ENCODE measurements at regions not wholly inside any gene's neighbourhood (a gene's known extent, or its start where the extent isn't known, plus 50 kb on each side); places are given as distances from the start of the nearest gene placed in this dataset.
"Not testable (repeated sequence)": the region's sequence is repeated elsewhere in the genome, so short reads cannot be mapped to it uniquely, and the experiment has no call there.

DNA sequence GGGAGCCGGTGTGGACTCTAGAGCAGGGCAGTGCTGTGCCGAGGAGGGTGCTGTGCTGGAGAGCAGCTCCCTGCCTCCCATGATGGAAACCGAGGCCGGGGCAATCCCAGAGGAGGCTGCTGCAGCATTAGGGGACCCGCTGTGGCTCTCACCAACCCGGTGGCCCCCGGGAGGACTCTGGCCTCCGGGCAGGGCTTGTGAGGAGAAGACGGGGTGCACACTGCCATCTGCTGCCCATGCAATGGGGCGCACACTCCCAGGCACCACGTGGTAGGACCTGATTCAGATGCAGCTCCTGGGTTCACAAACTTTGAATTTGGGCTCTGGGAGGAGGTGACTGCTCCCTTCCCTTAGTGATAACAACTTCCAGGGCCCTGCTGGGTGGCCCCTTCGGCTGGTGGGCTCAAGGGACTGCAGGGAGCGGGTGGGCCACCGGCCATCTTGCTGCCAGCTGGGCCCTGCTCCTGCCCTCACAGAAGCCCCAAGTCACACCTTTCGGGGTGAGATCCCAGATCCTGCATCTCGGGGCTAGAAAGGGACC, 93.8 kb upstream of the FGF3 start:
- peaks cover 9% of the 10 kb centered on the region for H3K9me3 ChIP-seq (ENCODE audit: control insufficient read depth, low read depth, low read length)
- no CpG with 5 or more reads among the region's 16 CpGs for WGBS (ENCODE audit: insufficient coverage, low lambda C conversion rate)
- peaks cover 17% of the 10 kb centered on the region for H3K4me1 ChIP-seq (ENCODE audit: control insufficient read depth, insufficient read depth, low read length)
- no peak overlapping the region for H3K27ac ChIP-seq (ENCODE audit: low read length)
- H3K36me3 ChIP-seq (ENCODE audit: control insufficient read depth, insufficient read depth, low read length) = no peaks in the 10 kb centered on the region
- no peak overlapping the region for H3K4me3 ChIP-seq (ENCODE audit: low read length)
- H3K27me3 ChIP-seq (ENCODE audit: control insufficient read depth, insufficient read depth, low read length) = peaks cover 8% of the 10 kb centered on the region
- peak; percentile 42 to 50 for DNase-seq

GRCh38 chr11:69913591-69914285, 94.5 kb upstream of the FGF3 start:
- H3K4me3 ChIP-seq (ENCODE audit: low read length) = no peak overlapping the region
- DNase-seq = no peak
- WGBS (ENCODE audit: insufficient coverage, low lambda C conversion rate) = no CpG with 5 or more reads among the region's 12 CpGs
- H3K27ac ChIP-seq (ENCODE audit: low read length) = no peak overlapping the region
- no peaks in the 10 kb centered on the region for H3K36me3 ChIP-seq (ENCODE audit: control insufficient read depth, insufficient read depth, low read length)
- peaks cover 9% of the 10 kb centered on the region for H3K9me3 ChIP-seq (ENCODE audit: control insufficient read depth, low read depth, low read length)
- H3K27me3 ChIP-seq (ENCODE audit: control insufficient read depth, insufficient read depth, low read length) = peaks cover 13% of the 10 kb centered on the region
- peaks cover 17% of the 10 kb centered on the region for H3K4me1 ChIP-seq (ENCODE audit: control insufficient read depth, insufficient read depth, low read length)

DNA sequence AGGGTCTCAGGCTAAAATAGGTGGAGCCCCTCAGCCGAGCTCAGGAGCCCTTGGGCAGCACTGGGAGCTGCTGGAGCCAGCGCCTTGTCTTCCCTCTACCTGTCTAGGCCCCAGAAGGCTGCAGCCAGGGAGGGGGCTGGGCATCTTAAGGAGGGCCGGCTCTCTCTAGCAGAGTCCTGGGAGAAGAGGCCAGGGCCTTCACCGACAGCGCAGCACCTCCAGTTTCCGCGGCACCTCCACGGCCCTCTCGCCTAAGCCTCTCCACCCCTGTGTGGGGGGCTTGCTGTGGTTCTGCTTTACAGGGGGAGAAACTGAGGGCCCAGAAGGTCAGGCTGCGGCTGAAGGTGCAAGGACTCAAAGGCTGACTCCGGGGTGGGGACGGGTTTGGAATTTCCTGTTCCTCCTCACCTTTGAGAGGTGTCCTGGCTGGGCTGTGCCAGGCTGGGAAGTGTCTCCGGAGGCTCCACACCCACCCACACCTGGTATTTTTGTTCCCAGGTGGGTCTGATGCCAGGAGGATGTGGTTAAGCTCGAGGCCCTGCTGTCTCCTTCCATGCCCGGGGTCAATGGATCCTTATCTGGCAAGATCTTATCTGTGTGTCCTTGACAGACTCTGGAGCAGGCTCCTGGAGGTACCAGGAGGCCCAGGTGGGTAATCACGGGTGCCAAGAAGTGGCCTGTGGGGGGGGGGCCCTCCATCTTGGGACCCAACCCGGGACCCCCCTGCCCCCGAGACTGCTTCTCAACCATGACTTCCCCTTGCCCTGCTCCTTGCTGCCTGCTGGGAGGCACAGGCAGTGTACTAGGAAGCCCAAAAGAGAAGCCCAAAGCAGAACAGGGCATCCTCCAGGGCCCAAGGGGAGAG, 95.3 kb upstream of the FGF3 start:
- 40% methylated on average over 1 of the region's 18 CpGs for whole genome bisulfite sequencing (ENCODE audit: insufficient coverage, low lambda C conversion rate)
- Histone ChIP-seq H3K4me1 (ENCODE audit: control insufficient read depth, insufficient read depth, low read length) (peaks cover 20% of the 10 kb centered on the region), H3K36me3 (ENCODE audit: control insufficient read depth, insufficient read depth, low read length) (no peaks in the 10 kb centered on the region), H3K27ac (ENCODE audit: low read length) (no peak overlapping the region), H3K27me3 (ENCODE audit: control insufficient read depth, insufficient read depth, low read length) (peaks cover 13% of the 10 kb centered on the region), H3K4me3 (ENCODE audit: low read length) (no peak overlapping the region), H3K9me3 (ENCODE audit: control insufficient read depth, low read depth, low read length) (peaks cover 9% of the 10 kb centered on the region)
- DNase-seq = no peak

- no peak for DNase-seq
- WGBS (ENCODE audit: insufficient coverage, low lambda C conversion rate) = no CpG with 5 or more reads among the region's 6 CpGs
- H3K27me3 ChIP-seq (ENCODE audit: control insufficient read depth, insufficient read depth, low read length) = peaks cover 13% of the 10 kb centered on the region
- peaks cover 20% of the 10 kb centered on the region for H3K4me1 ChIP-seq (ENCODE audit: control insufficient read depth, insufficient read depth, low read length)
- no peak overlapping the region for H3K4me3 ChIP-seq (ENCODE audit: low read length)
- H3K27ac ChIP-seq (ENCODE audit: low read length) = no peak overlapping the region
- H3K36me3 ChIP-seq (ENCODE audit: control insufficient read depth, insufficient read depth, low read length) = no peaks in the 10 kb centered on the region
- H3K9me3 ChIP-seq (ENCODE audit: control insufficient read depth, low read depth, low read length) = peaks cover 9% of the 10 kb centered on the region
Observed at GRCh38 chr11:69915151-69915500, 95.9 kb upstream of the FGF3 start.

GRCh38 chr11:69915501-69916250, 96.5 kb upstream of the FGF3 start:
- H3K9me3 ChIP-seq (ENCODE audit: control insufficient read depth, low read depth, low read length) = peaks cover 9% of the 10 kb centered on the region
- H3K27me3 ChIP-seq (ENCODE audit: control insufficient read depth, insufficient read depth, low read length) = peaks cover 13% of the 10 kb centered on the region
- no peaks in the 10 kb centered on the region for H3K36me3 ChIP-seq (ENCODE audit: control insufficient read depth, insufficient read depth, low read length)
- H3K4me1 ChIP-seq (ENCODE audit: control insufficient read depth, insufficient read depth, low read length) = peaks cover 20% of the 10 kb centered on the region
- no peak overlapping the region for H3K4me3 ChIP-seq (ENCODE audit: low read length)
- H3K27ac ChIP-seq (ENCODE audit: low read length) = peak overlapping the region; percentile 40
- no CpG with 5 or more reads among the region's 18 CpGs for WGBS (ENCODE audit: insufficient coverage, low lambda C conversion rate)
- DNase-seq = peak; percentile 63 to 66

GRCh38 chr11:69916251-69916649, 97.0 kb upstream of the FGF3 start:
- peaks cover 13% of the 10 kb centered on the region for H3K27me3 ChIP-seq (ENCODE audit: control insufficient read depth, insufficient read depth, low read length)
- peak overlapping the region; percentile 40 for H3K27ac ChIP-seq (ENCODE audit: low read length)
- H3K36me3 ChIP-seq (ENCODE audit: control insufficient read depth, insufficient read depth, low read length); DNase-seq; H3K9me3 ChIP-seq (ENCODE audit: control insufficient read depth, low read depth, low read length); H3K4me3 ChIP-seq (ENCODE audit: low read length): not testable (repeated sequence)
- peaks cover 20% of the 10 kb centered on the region for H3K4me1 ChIP-seq (ENCODE audit: control insufficient read depth, insufficient read depth, low read length)
- no CpG with 5 or more reads among the region's 8 CpGs for WGBS (ENCODE audit: insufficient coverage, low lambda C conversion rate)

GRCh38 chr11:69916806-69917387, 97.7 kb upstream of the FGF3 start:
- 75% methylated on average over 1 of the region's 2 CpGs for WGBS (ENCODE audit: insufficient coverage, low lambda C conversion rate)
- H3K36me3 ChIP-seq (ENCODE audit: control insufficient read depth, insufficient read depth, low read length) = no peaks in the 10 kb centered on the region
- DNase-seq = no peak
- H3K4me1 ChIP-seq (ENCODE audit: control insufficient read depth, insufficient read depth, low read length) = peaks cover 20% of the 10 kb centered on the region
- H3K9me3 ChIP-seq (ENCODE audit: control insufficient read depth, low read depth, low read length) = peaks cover 9% of the 10 kb centered on the region
- H3K4me3 ChIP-seq (ENCODE audit: low read length) = no peak overlapping the region
- peaks cover 13% of the 10 kb centered on the region for H3K27me3 ChIP-seq (ENCODE audit: control insufficient read depth, insufficient read depth, low read length)
- no peak overlapping the region for H3K27ac ChIP-seq (ENCODE audit: low read length)

DNA sequence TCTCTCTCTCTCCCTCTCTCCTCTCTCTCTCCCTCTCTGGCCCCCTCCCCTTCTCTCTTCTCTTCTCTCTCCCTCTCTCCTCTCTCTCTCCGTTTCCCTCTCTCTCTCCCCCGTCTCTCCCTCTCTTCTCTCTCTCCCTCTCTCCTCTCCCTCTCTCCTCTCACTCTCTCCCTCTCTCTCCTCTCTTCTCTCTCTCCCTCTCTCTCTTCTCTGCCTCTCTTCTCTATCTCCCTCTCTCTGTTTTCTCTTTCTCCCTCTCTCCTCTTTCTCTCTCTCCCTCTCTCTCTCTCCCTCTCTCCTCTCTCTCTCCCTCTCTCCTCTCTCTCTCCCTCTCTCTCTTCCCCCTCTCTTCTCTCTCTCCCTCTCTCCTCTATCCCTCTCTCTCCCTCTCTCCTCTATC, 98.3 kb upstream of the FGF3 start:
- Histone ChIP-seq H3K36me3 (ENCODE audit: control insufficient read depth, insufficient read depth, low read length) (no peaks in the 10 kb centered on the region), H3K27me3 (ENCODE audit: control insufficient read depth, insufficient read depth, low read length) (peaks cover 13% of the 10 kb centered on the region), H3K9me3 (ENCODE audit: control insufficient read depth, low read depth, low read length) (peaks cover 9% of the 10 kb centered on the region), H3K4me3 (ENCODE audit: low read length) (no peak overlapping the region), H3K4me1 (ENCODE audit: control insufficient read depth, insufficient read depth, low read length) (peaks cover 20% of the 10 kb centered on the region), H3K27ac (ENCODE audit: low read length) (no peak overlapping the region)
- WGBS (ENCODE audit: insufficient coverage, low lambda C conversion rate) = 60% methylated on average over 2 of the region's 2 CpGs
- no peak for DNase-seq

- WGBS (ENCODE audit: insufficient coverage, low lambda C conversion rate) = no CpG with 5 or more reads among the region's 38 CpGs
- Histone ChIP-seq H3K9me3 (ENCODE audit: control insufficient read depth, low read depth, low read length) (peaks cover 9% of the 10 kb centered on the region), H3K27ac (ENCODE audit: low read length) (no peak overlapping the region), H3K36me3 (ENCODE audit: control insufficient read depth, insufficient read depth, low read length) (no peaks in the 10 kb centered on the region), H3K27me3 (ENCODE audit: control insufficient read depth, insufficient read depth, low read length) (peaks cover 13% of the 10 kb centered on the region), H3K4me3 (ENCODE audit: low read length) (no peak overlapping the region), H3K4me1 (ENCODE audit: control insufficient read depth, insufficient read depth, low read length) (peaks cover 16% of the 10 kb centered on the region)
- DNase-seq = no peak
Observed at GRCh38 chr11:69918231-69918937, 99.2 kb upstream of the FGF3 start.

Data from large intestine (tissue), 3 donors.